Endothelial cell (in vitro differentiated cells): ENCODE measurements at regions not wholly inside any gene's neighbourhood (a gene's known extent, or its start where the extent isn't known, plus 50 kb on each side); places are given as distances from the start of the nearest gene placed in this dataset.

Experiments
- DNase-seq: peaks from one replicate; pipeline ENCODE4 v3.0.0; 2021; ENCODE audit warnings: low spot score
- H3K27ac Mint-ChIP-seq: one replicate; pipeline ENCODE4 v1.8.0; 2021; ENCODE audit warnings: mixed read lengths, inconsistent platforms; ENCODE audit not compliant: unreplicated experiment
- H3K27me3 Mint-ChIP-seq: one replicate; pipeline ENCODE4 v1.8.0; 2021; ENCODE audit warnings: mild to moderate bottlenecking, moderate library complexity, mixed read lengths, inconsistent platforms; ENCODE audit not compliant: unreplicated experiment
- H3K36me3 Mint-ChIP-seq: one replicate; pipeline ENCODE4 v1.8.0; 2021; ENCODE audit warnings: mild to moderate bottlenecking, low read depth, mixed read lengths, inconsistent platforms; ENCODE audit not compliant: unreplicated experiment
- H3K4me1 Mint-ChIP-seq: one replicate; pipeline ENCODE4 v1.8.0; 2021; ENCODE audit warnings: mild to moderate bottlenecking, mixed read lengths, inconsistent platforms; ENCODE audit not compliant: unreplicated experiment
- H3K4me3 Mint-ChIP-seq: one replicate; pipeline ENCODE4 v1.8.0; 2021; ENCODE audit warnings: mild to moderate bottlenecking, mixed read lengths, inconsistent platforms; ENCODE audit not compliant: unreplicated experiment
- H3K9me3 Mint-ChIP-seq: one replicate; pipeline ENCODE4 v1.8.0; 2021; ENCODE audit warnings: mixed read lengths, inconsistent platforms; ENCODE audit not compliant: unreplicated experiment
- CTCF ChIP-seq: fragments of 200-600 bp; sonication (generic); IDR thresholded peaks from one replicate; pipeline ENCODE4 v1.5.0; 2021; ENCODE audit warnings: antibody characterized with exemption; ENCODE audit not compliant: unreplicated experiment

DNA sequence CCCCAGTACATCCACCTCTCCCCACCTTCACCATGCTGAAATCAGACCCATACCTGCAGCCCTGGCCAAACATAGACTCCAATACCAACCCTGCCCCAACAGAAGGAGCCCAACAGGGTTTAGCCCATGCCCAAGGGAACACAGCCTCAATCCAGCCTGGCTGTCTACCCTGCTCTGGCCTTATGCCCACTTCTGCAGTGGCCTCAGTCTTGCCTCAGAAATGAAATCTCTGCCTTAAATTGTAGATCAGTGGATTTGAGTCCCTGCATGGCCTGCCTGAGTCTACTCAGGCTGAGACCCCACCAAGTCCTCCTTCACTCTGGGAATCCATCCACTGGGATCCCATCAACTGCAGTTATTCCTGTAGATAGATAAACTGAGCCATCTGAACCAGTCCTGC is 97.6 kb upstream of the GJB5 start:
- Mint-ChIP-seq H3K27me3 (no peaks in the 10 kb centered on the region), H3K27ac (no peak overlapping the region), H3K4me3 (no peak overlapping the region), H3K36me3 (no peaks in the 10 kb centered on the region), H3K9me3 (no peaks in the 10 kb centered on the region), H3K4me1 (peaks cover 9% of the 10 kb centered on the region)
- DNase-seq: no peak
- no peak for TF ChIP-seq CTCF

GRCh38 chr1:34657849-34658248 is 97.0 kb upstream of the GJB5 start:
- H3K4me1 Mint-ChIP-seq: peaks cover 9% of the 10 kb centered on the region
- no peaks in the 10 kb centered on the region for H3K9me3 Mint-ChIP-seq
- H3K36me3 Mint-ChIP-seq: no peaks in the 10 kb centered on the region
- no peaks in the 10 kb centered on the region for H3K27me3 Mint-ChIP-seq
- H3K27ac Mint-ChIP-seq: no peak overlapping the region
- TF ChIP-seq CTCF: no peak
- no peak for DNase-seq
- H3K4me3 Mint-ChIP-seq: no peak overlapping the region

- no peaks in the 10 kb centered on the region for H3K27me3 Mint-ChIP-seq
- no peak for TF ChIP-seq CTCF
- H3K27ac Mint-ChIP-seq: no peak overlapping the region
- H3K9me3 Mint-ChIP-seq: no peaks in the 10 kb centered on the region
- no peaks in the 10 kb centered on the region for H3K4me1 Mint-ChIP-seq
- H3K4me3 Mint-ChIP-seq: no peak overlapping the region
- H3K36me3 Mint-ChIP-seq: no peaks in the 10 kb centered on the region
- DNase-seq: no peak
Measured at GRCh38 chr1:34663031-34663430, 91.8 kb upstream of the GJB5 start.

DNA sequence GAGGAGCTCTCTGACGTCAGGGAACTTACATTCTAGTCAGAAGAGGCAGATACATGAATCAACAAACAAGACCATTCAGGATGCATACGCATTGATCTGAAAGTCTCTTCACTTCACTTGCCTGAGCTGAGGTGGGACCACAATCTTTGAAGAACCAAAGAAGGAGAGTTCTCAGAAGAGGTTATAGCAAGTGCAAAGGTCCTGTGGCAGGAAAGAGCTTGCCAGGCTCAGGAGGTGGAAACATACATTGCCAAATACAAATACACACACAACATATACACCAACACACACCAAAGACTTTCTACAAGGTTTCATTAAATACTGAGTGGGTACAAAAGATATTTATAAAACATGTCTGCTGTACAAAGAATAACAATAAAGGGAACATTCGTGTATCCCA is 86.8 kb upstream of the GJB5 start:
- H3K27me3 Mint-ChIP-seq: no peaks in the 10 kb centered on the region
- no peak overlapping the region for H3K4me3 Mint-ChIP-seq
- no peaks in the 10 kb centered on the region for H3K4me1 Mint-ChIP-seq
- no peak for DNase-seq
- H3K9me3 Mint-ChIP-seq: peaks cover 12% of the 10 kb centered on the region
- TF ChIP-seq CTCF: no peak
- peaks cover 4% of the 10 kb centered on the region for H3K36me3 Mint-ChIP-seq
- H3K27ac Mint-ChIP-seq: no peak overlapping the region

DNA sequence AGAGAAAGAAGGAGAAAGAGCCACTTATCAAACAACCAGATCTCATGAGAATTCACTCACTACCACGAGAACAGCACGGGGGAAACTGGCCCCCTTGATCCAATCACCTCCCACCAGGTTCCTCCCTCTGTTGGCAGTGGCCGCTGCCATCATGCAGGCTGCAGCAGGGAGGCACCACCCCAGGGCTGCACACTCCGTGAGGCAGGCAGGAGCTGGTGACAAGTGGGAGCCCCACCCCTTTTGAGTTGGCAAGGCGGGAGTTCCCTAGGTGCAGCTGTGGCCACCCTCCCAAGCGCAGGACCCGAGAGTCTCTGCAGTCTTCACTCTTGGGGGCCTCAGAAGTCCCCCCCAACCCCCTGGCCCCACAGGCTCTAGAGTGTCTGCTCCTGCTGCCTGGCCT is 83.9 kb upstream of the GJB5 start:
- H3K9me3 Mint-ChIP-seq: peaks cover 12% of the 10 kb centered on the region
- H3K27ac Mint-ChIP-seq: no peak overlapping the region
- TF ChIP-seq CTCF: no peak
- H3K4me1 Mint-ChIP-seq: no peaks in the 10 kb centered on the region
- peaks cover 4% of the 10 kb centered on the region for H3K36me3 Mint-ChIP-seq
- DNase-seq: no peak
- H3K4me3 Mint-ChIP-seq: no peak overlapping the region
- no peaks in the 10 kb centered on the region for H3K27me3 Mint-ChIP-seq
